Loucy (cell line): ENCODE measurements at regions not wholly inside any gene's neighbourhood (a gene's known extent, or its start where the extent isn't known, plus 50 kb on each side); places are given as distances from the start of the nearest gene placed in this dataset.

Experiments used
- H2AFZ ChIP-seq: fragments of 200-600 bp; sonication (generic); 2 replicates; pipeline ENCODE4 v1.6.0; 2016; ENCODE audit warnings: antibody characterized with exemption, mild to moderate bottlenecking, low read length, moderate library complexity
- H3F3A ChIP-seq: fragments of 200-600 bp; 2 replicates; pipeline ENCODE4 v1.6.0; 2016; ENCODE audit warnings: antibody characterized with exemption, low read depth, mild to moderate bottlenecking
- H3K27me3 ChIP-seq: fragments of 200-600 bp; sonication (generic); 2 replicates; pipeline ENCODE4 v1.6.1; 2014; ENCODE audit warnings: low read length, mild to moderate bottlenecking; ENCODE audit not compliant: insufficient read depth, poor library complexity, severe bottlenecking
- H3K36me3 ChIP-seq: fragments of 200-600 bp; sonication (generic); 2 replicates; pipeline ENCODE4 v1.6.1; 2016; ENCODE audit warnings: low read length; ENCODE audit not compliant: insufficient read depth
- H3K4me1 ChIP-seq: fragments of 200-600 bp; sonication (generic); 2 replicates; pipeline ENCODE4 v1.5.1; 2014; ENCODE audit warnings: low read length, mild to moderate bottlenecking; ENCODE audit not compliant: insufficient read depth, poor library complexity, severe bottlenecking
- H3K4me2 ChIP-seq: fragments of 200-600 bp; sonication (generic); 2 replicates; pipeline ENCODE4 v1.6.0; 2014; ENCODE audit warnings: antibody characterized with exemption, low read length, low read depth, mild to moderate bottlenecking; ENCODE audit not compliant: poor library complexity, severe bottlenecking
- H3K4me3 ChIP-seq: fragments of 200-600 bp; sonication (generic); 2 replicates; pipeline ENCODE4 v1.5.1; 2014; ENCODE audit warnings: low read length, mild to moderate bottlenecking, mixed read lengths; ENCODE audit not compliant: poor library complexity, severe bottlenecking
- H3K79me2 ChIP-seq: fragments of 200-600 bp; sonication (generic); 2 replicates; pipeline ENCODE4 v1.6.1; 2014; ENCODE audit warnings: low read length; ENCODE audit not compliant: insufficient read depth
- H3K9ac ChIP-seq: fragments of 200-600 bp; sonication (generic); 2 replicates; pipeline ENCODE4 v1.6.0; 2014; ENCODE audit warnings: mild to moderate bottlenecking, low read depth, low read length, moderate library complexity; ENCODE audit not compliant: poor library complexity, severe bottlenecking
- H3K9me2 ChIP-seq: fragments of 200-600 bp; sonication (generic); replicated peaks from 2 replicates; pipeline ENCODE4 v1.6.1; 2016; ENCODE audit warnings: low read depth, low read length, mixed read lengths
- H3K9me3 ChIP-seq: fragments of 200-600 bp; sonication (generic); 2 replicates; pipeline ENCODE4 v1.6.1; 2014; ENCODE audit warnings: mild to moderate bottlenecking, antibody characterized with exemption, low read length, low read depth; ENCODE audit not compliant: insufficient read depth
- H4K20me1 ChIP-seq: fragments of 200-600 bp; sonication (generic); 2 replicates; pipeline ENCODE4 v1.6.0; 2014; ENCODE audit warnings: antibody characterized with exemption, low read length, mild to moderate bottlenecking; ENCODE audit not compliant: insufficient read depth, poor library complexity, severe bottlenecking
- EZH2phosphoT487 ChIP-seq: fragments of 200-600 bp; IDR thresholded peaks from 2 replicates; pipeline ENCODE4 v1.6.1; 2018; ENCODE audit warnings: antibody characterized with exemption, mild to moderate bottlenecking, moderate library complexity, borderline replicate concordance
- TF ChIP-seq, protein P1 (sequence below): fragments of 200-600 bp; sonication (generic); conservative IDR thresholded peaks from 2 replicates; pipeline ENCODE4 v1.5.1; 2014; ENCODE audit warnings: mild to moderate bottlenecking, antibody characterized with exemption, low read length

DNA sequence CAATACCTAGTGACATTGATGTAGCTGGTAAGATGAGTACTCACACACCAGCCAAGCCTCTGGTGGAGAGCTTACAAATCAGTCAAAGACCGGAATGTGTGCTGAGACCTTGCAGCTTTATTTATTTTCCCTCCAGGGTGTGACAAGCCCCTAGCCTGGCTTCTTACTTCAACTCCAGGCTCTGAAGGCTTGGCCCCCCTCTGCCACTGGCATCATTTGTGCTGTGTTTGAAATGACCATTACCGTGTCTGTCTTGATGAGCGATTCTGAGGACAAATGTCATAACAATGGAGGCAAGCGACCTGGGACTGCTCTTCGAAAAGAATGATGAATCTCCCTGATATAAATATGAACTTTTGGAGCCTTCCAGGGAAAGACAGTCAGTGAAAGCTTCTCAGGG lies 749.9 kb upstream of the HS6ST1 start:
- Histone ChIP-seq H3K4me1 (peaks cover 22% of the 10 kb centered on the region), H3K9ac (no peak overlapping the region)

DNA sequence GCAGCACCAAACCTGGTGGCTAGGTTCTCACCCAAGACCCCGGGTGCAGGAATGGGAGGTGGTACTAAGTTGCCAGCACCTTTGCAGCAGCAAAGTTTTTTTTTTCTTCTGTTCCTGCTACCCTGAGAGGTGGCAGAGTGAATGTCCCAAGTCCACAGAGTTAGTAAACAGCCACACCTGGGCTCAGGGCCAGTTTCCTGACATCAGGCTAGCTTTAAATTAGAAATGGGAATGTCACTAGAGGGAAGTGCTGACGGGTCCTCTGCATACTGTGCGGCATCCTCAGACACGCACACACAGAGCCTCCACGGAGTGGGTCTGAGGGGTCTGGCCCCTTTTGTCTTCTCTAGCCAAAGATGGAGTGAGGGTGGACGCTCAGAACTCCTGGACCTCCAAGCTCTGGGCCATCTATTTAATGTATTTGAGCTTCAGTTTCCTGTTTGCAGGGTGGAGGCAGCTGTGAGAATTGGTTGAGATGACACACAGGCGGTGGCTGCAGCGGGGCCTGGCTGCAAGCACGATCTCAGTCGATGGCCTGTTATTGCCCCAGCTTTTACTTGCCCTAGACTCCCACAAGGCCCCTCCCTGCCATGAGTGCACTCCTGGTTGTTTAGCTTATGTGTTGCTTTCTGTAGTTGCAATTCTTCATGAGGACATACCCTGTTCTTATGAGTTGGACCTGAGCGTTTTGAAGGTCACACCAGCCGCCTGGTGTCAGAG lies 751.4 kb upstream of the HS6ST1 start:
- no peaks in the 10 kb centered on the region for H3K9me2 ChIP-seq
- TF ChIP-seq EZH2phosphoT487: no peak
- TF ChIP-seq, protein P1, sequence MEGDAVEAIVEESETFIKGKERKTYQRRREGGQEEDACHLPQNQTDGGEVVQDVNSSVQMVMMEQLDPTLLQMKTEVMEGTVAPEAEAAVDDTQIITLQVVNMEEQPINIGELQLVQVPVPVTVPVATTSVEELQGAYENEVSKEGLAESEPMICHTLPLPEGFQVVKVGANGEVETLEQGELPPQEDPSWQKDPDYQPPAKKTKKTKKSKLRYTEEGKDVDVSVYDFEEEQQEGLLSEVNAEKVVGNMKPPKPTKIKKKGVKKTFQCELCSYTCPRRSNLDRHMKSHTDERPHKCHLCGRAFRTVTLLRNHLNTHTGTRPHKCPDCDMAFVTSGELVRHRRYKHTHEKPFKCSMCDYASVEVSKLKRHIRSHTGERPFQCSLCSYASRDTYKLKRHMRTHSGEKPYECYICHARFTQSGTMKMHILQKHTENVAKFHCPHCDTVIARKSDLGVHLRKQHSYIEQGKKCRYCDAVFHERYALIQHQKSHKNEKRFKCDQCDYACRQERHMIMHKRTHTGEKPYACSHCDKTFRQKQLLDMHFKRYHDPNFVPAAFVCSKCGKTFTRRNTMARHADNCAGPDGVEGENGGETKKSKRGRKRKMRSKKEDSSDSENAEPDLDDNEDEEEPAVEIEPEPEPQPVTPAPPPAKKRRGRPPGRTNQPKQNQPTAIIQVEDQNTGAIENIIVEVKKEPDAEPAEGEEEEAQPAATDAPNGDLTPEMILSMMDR: no peak
- H3K4me2 ChIP-seq: no peak overlapping the region
- H3K79me2 ChIP-seq: no peaks in the 10 kb centered on the region
- no peaks in the 10 kb centered on the region for H3K36me3 ChIP-seq
- no peak overlapping the region for H3K9ac ChIP-seq
- H3F3A ChIP-seq: no peaks in the 10 kb centered on the region
- no peaks in the 10 kb centered on the region for H4K20me1 ChIP-seq
- no peak overlapping the region for H3K4me3 ChIP-seq
- no peaks in the 10 kb centered on the region for H3K9me3 ChIP-seq
- H2AFZ ChIP-seq: peak overlapping the region; percentile 6; the same call in 1 of the 2 replicates
- H3K4me1 ChIP-seq: peaks cover 7% of the 10 kb centered on the region
- H3K27me3 ChIP-seq: no peaks in the 10 kb centered on the region

More for the DNA sequence above, 749.9 kb upstream of the HS6ST1 start:
- Histone ChIP-seq H2AFZ (no peak overlapping the region), H3K4me3 (no peak overlapping the region), H3K36me3 (no peaks in the 10 kb centered on the region), H3K9me3 (no peaks in the 10 kb centered on the region), H3K27me3 (no peaks in the 10 kb centered on the region), H3F3A (no peaks in the 10 kb centered on the region), H3K9me2 (no peaks in the 10 kb centered on the region), H3K79me2 (no peaks in the 10 kb centered on the region), H4K20me1 (no peaks in the 10 kb centered on the region), H3K4me2 (no peak overlapping the region)
- TF ChIP-seq, protein P1: no peak
- no peak for TF ChIP-seq EZH2phosphoT487

DNA sequence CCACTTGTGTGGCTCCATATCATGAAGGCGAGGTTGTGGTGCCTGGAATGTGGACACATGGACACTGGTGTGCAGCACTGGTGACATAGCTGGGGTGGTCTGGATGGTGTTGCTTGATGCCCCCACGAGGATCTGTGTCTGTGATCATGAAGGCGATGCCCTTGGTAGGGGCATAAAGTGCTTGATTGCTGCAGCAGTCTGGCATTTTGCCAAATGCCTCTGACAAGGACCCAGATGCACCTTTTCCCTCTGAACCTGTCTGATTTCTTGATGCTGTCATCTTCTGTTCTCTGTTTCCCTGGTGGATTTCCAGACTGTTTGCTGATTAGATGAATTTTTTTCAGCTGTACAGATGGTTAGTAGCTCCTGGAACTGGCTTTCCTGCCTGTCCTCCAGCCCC lies 752.0 kb upstream of the HS6ST1 start:
- Histone ChIP-seq H2AFZ (peak overlapping the region; percentile 6; the same call in 1 of the 2 replicates), H3K9me3 (no peaks in the 10 kb centered on the region), H3K4me2 (no peak overlapping the region), H3K27me3 (no peaks in the 10 kb centered on the region), H3K9me2 (no peaks in the 10 kb centered on the region), H4K20me1 (no peaks in the 10 kb centered on the region), H3K4me3 (no peak overlapping the region), H3K79me2 (no peaks in the 10 kb centered on the region), H3K36me3 (no peaks in the 10 kb centered on the region), H3K9ac (no peak overlapping the region), H3K4me1 (peaks cover 7% of the 10 kb centered on the region), H3F3A (no peaks in the 10 kb centered on the region)
- TF ChIP-seq, protein P1: no peak
- TF ChIP-seq EZH2phosphoT487: no peak
